OCI-LY7 (cell line): ENCODE measurements at regions not wholly inside any gene's neighbourhood (a gene's known extent, or its start where the extent isn't known, plus 50 kb on each side); places are given as distances from the start of the nearest gene placed in this dataset.

ENCODE experiments used
- CTCF ChIP-seq: fragments of 200-600 bp; sonication (generic); conservative IDR thresholded peaks from 2 replicates; pipeline ENCODE4 v1.5.1; 2014; ENCODE audit warnings: mild to moderate bottlenecking, antibody characterized with exemption, low read length, moderate library complexity, mixed read lengths
- EZH2phosphoT487 ChIP-seq: fragments of 200-600 bp; sonication (generic); IDR thresholded peaks from 2 replicates; pipeline ENCODE4 v1.6.1; 2018; ENCODE audit warnings: low read depth, borderline replicate concordance, mild to moderate bottlenecking, mixed run types, antibody characterized with exemption, low read length, moderate library complexity, mixed read lengths

GRCh38 chr6:169016758-169017157, 236.9 kb downstream of the THBS2 start:
- no peak for TF ChIP-seq EZH2phosphoT487
- TF ChIP-seq CTCF = no peak
